Endothelial cell of umbilical vein (primary cell): ENCODE measurements at regions not wholly inside any gene's neighbourhood (a gene's known extent, or its start where the extent isn't known, plus 50 kb on each side); places are given as distances from the start of the nearest gene placed in this dataset.

Source experiments
- BruUV-seq: library from RNA; stranded (reverse); fragments of 400-500 nt; replicated peaks from 2 replicates; lab custom pipeline; 2021; lab: Mats Ljungman, UMichigan
- CTCF ChIA-PET: fragments of 300-600, 350-600 bp; sonication (Branson Sonifier 250); formaldehyde crosslinking; loops from one replicate; lab custom pipeline; 2021; ENCODE audit warnings: antibody characterized with exemption, inconsistent platforms; lab: Charles Lee
- POLR2A ChIA-PET: fragments of 300-600, 350-600 bp; sonication (Branson Sonifier 250); formaldehyde crosslinking; loops from one replicate; lab custom pipeline; 2021; ENCODE audit warnings: antibody characterized with exemption, inconsistent platforms; lab: Charles Lee
- DNase-seq: peaks from one replicate; pipeline ENCODE4 v3.0.0-alpha.2; 2011; ENCODE audit warnings: low read depth, low spot score
- FAIRE-seq: peaks from 2 replicates; lab custom pipeline; 2011; peaks lifted over from hg19 to GRCh38; lab: Jason Lieb, UNC
- H2AFZ ChIP-seq: 2 replicates; pipeline ENCODE4 v1.6.0; 2012; ENCODE audit warnings: low read depth, low read length, control low read depth, inconsistent platforms
- H3K27ac ChIP-seq: 2 replicates; pipeline ENCODE4 v1.5.1; 2011; ENCODE audit warnings: low read depth, mild to moderate bottlenecking, control low read depth, low read length, moderate library complexity; ENCODE audit not compliant: insufficient read depth
- H3K27me3 ChIP-seq, 2 experiments: 2 replicates each; pipeline versions ENCODE4 v1.6.0 to v1.6.1; 2011; ENCODE audit warnings: low read length in 2 of 2, mixed read lengths in 1 of 2; ENCODE audit not compliant: control insufficient read depth in 2 of 2, insufficient read depth in 2 of 2
- H3K36me3 ChIP-seq, 2 experiments: 2 replicates in 1 of 2; 3 replicates in 1 of 2; pipeline ENCODE4 v1.5.1; 2011; ENCODE audit warnings: low read length in 2 of 2, mild to moderate bottlenecking in 1 of 2, moderate library complexity in 1 of 2; ENCODE audit not compliant: control insufficient read depth in 2 of 2, insufficient read depth in 2 of 2; ENCODE audit errors: extremely low read depth in 1 of 2
- H3K4me1 ChIP-seq: 3 replicates; pipeline ENCODE4 v1.5.1; 2011; ENCODE audit warnings: mild to moderate bottlenecking, low read length; ENCODE audit not compliant: control insufficient read depth, insufficient read depth; ENCODE audit errors: extremely low read depth
- H3K4me2 ChIP-seq: 2 replicates; pipeline ENCODE4 v1.6.1; 2011; ENCODE audit warnings: low read length, control low read depth, mixed read lengths; ENCODE audit not compliant: insufficient read depth
- H3K4me3 ChIP-seq, 3 experiments: fragments of 200-600 bp in 1 of 3; sonication (generic), shearing (Covaris generic) in 1 of 3; replicated peaks in 1 of 3; 2 replicates each; pipeline ENCODE4 v1.5.1; 2011 to 2016; ENCODE audit warnings: control low read depth in 3 of 3, low read length in 3 of 3, mild to moderate bottlenecking in 2 of 3, inconsistent platforms in 1 of 3, low read depth in 1 of 3, moderate library complexity in 1 of 3; ENCODE audit not compliant: insufficient read depth in 1 of 3
- H3K79me2 ChIP-seq: 2 replicates; pipeline ENCODE4 v1.6.0; 2012; ENCODE audit warnings: low read length, inconsistent platforms; ENCODE audit not compliant: control insufficient read depth, insufficient read depth
- H3K9ac ChIP-seq: replicated peaks from 2 replicates; pipeline ENCODE3; 2011; ENCODE audit warnings: low read length, control low read depth; ENCODE audit not compliant: insufficient read depth; ENCODE audit errors: extremely low read depth
- H3K9me1 ChIP-seq: replicated peaks from 3 replicates; pipeline ENCODE4 v1.6.0; 2011; ENCODE audit warnings: mild to moderate bottlenecking, low read length; ENCODE audit not compliant: control insufficient read depth, insufficient read depth; ENCODE audit errors: extremely low read depth
- H3K9me3 ChIP-seq: replicated peaks from 2 replicates; pipeline ENCODE4 v1.5.1; 2012; ENCODE audit warnings: low read length, inconsistent platforms; ENCODE audit not compliant: control insufficient read depth, insufficient read depth
- H4K20me1 ChIP-seq: replicated peaks from 2 replicates; pipeline ENCODE3; 2011; ENCODE audit warnings: mild to moderate bottlenecking, low read length; ENCODE audit not compliant: control insufficient read depth, insufficient read depth; ENCODE audit errors: extremely low read depth
- EZH2 ChIP-seq: IDR thresholded peaks from 2 replicates; pipeline ENCODE4 v1.6.1; 2012; ENCODE audit warnings: borderline replicate concordance, low read depth, mild to moderate bottlenecking, moderate library complexity, low read length, inconsistent platforms; ENCODE audit not compliant: severe bottlenecking
- FOS ChIP-seq: IDR thresholded peaks from 2 replicates; pipeline ENCODE4 v1.6.1; 2011; ENCODE audit warnings: mild to moderate bottlenecking, low read length, moderate library complexity, borderline replicate concordance; ENCODE audit not compliant: insufficient read depth
- GATA2 ChIP-seq: IDR thresholded peaks from 2 replicates; pipeline ENCODE4 v1.7.0; 2011; ENCODE audit warnings: low read depth, mild to moderate bottlenecking, moderate library complexity, mixed read lengths, low read length; ENCODE audit not compliant: insufficient read length, insufficient read depth
- JUN ChIP-seq: IDR thresholded peaks from 2 replicates; pipeline ENCODE4 v1.6.1; 2011; ENCODE audit warnings: borderline replicate concordance, low read depth; ENCODE audit not compliant: insufficient read length, insufficient read depth
- MYC ChIP-seq: IDR thresholded peaks from one replicate; pipeline ENCODE4 v1.6.1; 2011; ENCODE audit warnings: mild to moderate bottlenecking, low read depth, low read length
- POLR2A ChIP-seq: IDR thresholded peaks from 2 replicates; pipeline ENCODE4 v1.6.1; 2012; ENCODE audit warnings: low read depth, mild to moderate bottlenecking, control low read depth, low read length
- POLR2AphosphoS5 ChIP-seq: IDR thresholded peaks from 2 replicates; pipeline ENCODE4 v1.6.1; 2012; ENCODE audit warnings: low read depth, mild to moderate bottlenecking, control low read depth, low read length, moderate library complexity; ENCODE audit not compliant: insufficient read depth
- dilution Hi-C: fragments of 300-500 bp; cut with MboI; formaldehyde crosslinking; loops from one replicate; pipeline ENCODE4 v1.15.0; 2019; ENCODE audit warnings: low sequenced_read_pairs; ENCODE audit not compliant: extremely low pct_ligation_motif_present
- intact Hi-C: fragments of 100-400 bp; cut with micrococcal nuclease; formaldehyde crosslinking; loops from one replicate; pipeline ENCODE4 v1.10.0; 2022
- TF ChIP-seq, protein P1 (sequence below), 2 donors: IDR thresholded peaks; 1 replicate in 1 of 2; 2 replicates in 1 of 2; pipeline ENCODE4 v1.5.1; 2011; ENCODE audit warnings: low read length in 2 of 2, mild to moderate bottlenecking in 2 of 2, moderate library complexity in 2 of 2, control low read depth in 1 of 2, inconsistent platforms in 1 of 2, low read depth in 1 of 2; ENCODE audit not compliant: insufficient read depth in 1 of 2; ENCODE audit errors: extremely low read depth in 1 of 2
- TF ChIP-seq, protein P2 (sequence below): IDR thresholded peaks from 2 replicates; pipeline ENCODE4 v1.6.1; 2011; ENCODE audit not compliant: insufficient read depth, insufficient read length

DNA sequence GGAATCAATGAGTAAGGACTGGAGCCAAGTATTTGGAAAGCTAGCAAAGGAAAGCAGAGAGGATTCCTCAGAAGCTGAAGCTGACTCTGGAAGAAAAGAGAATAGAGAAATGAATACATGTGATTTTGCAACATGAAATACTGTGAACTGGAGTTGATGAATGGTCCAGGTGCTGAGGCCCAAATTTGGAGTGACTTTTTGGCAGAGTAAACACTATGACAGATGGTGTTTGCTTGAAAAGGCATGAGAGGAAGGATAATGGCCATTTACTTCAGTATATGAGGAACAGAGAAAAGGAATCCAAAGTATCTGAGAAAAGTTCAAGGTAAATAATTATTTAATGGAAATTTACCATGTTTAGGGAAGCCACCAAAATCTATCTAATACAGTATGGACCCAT lies 236.7 kb downstream of the SLITRK2 start:
- no TSS peak for BruUV-seq
- Histone ChIP-seq H3K9me1 (no peaks in the 10 kb centered on the region), H3K4me3 (no peak overlapping the region), H3K9ac (no peak overlapping the region), H3K79me2 (no peaks in the 10 kb centered on the region), H3K27me3 (no peaks in the 10 kb centered on the region), H2AFZ (no peak overlapping the region), H3K27ac (no peak overlapping the region), H3K36me3 (no peaks in the 10 kb centered on the region), H3K9me3 (no peaks in the 10 kb centered on the region), H3K4me2 (no peak overlapping the region), H3K4me1 (no peaks in the 10 kb centered on the region), H4K20me1 (no peaks in the 10 kb centered on the region)
- TF ChIP-seq POLR2AphosphoS5 (no peak), FOS (no peak), POLR2A (no peak), MYC (no peak)
- TF ChIP-seq, protein P1, sequence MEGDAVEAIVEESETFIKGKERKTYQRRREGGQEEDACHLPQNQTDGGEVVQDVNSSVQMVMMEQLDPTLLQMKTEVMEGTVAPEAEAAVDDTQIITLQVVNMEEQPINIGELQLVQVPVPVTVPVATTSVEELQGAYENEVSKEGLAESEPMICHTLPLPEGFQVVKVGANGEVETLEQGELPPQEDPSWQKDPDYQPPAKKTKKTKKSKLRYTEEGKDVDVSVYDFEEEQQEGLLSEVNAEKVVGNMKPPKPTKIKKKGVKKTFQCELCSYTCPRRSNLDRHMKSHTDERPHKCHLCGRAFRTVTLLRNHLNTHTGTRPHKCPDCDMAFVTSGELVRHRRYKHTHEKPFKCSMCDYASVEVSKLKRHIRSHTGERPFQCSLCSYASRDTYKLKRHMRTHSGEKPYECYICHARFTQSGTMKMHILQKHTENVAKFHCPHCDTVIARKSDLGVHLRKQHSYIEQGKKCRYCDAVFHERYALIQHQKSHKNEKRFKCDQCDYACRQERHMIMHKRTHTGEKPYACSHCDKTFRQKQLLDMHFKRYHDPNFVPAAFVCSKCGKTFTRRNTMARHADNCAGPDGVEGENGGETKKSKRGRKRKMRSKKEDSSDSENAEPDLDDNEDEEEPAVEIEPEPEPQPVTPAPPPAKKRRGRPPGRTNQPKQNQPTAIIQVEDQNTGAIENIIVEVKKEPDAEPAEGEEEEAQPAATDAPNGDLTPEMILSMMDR (IDR thresholded peaks at IDR 0.05; ENCODE audit: extremely low read depth in 1 of 2, insufficient read depth in 1 of 2, low read depth in 1 of 2, low read length in 2 of 2) = no peak
- TF ChIP-seq, protein P2, sequence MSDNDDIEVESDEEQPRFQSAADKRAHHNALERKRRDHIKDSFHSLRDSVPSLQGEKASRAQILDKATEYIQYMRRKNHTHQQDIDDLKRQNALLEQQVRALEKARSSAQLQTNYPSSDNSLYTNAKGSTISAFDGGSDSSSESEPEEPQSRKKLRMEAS = no peak
- ChIA-PET POLR2A (no interaction called here), CTCF (no interaction called here)
- FAIRE-seq = no peak
- intact Hi-C loops = no loop called here
- dilution Hi-C loops = no loop called here
- DNase-seq = no peak

GRCh38 chrX:146055733-146056132 lies 238.1 kb downstream of the SLITRK2 start:
- Histone ChIP-seq H3K4me1 (no peaks in the 10 kb centered on the region), H3K9me3 (no peaks in the 10 kb centered on the region), H3K9me1 (no peaks in the 10 kb centered on the region), H2AFZ (no peak overlapping the region), H4K20me1 (no peaks in the 10 kb centered on the region), H3K36me3 (no peaks in the 10 kb centered on the region), H3K27ac (no peak overlapping the region), H3K9ac (no peak overlapping the region), H3K79me2 (no peaks in the 10 kb centered on the region), H3K4me3 (no peak overlapping the region), H3K27me3 (no peaks in the 10 kb centered on the region), H3K4me2 (no peak overlapping the region)
- FAIRE-seq = no peak
- no peak for DNase-seq
- TF ChIP-seq, protein P2 = no peak
- TF ChIP-seq GATA2 = no peak
- TF ChIP-seq MYC = no peak
- no peak for TF ChIP-seq POLR2AphosphoS5
- no peak for TF ChIP-seq FOS
- no peak for TF ChIP-seq EZH2
- no peak for TF ChIP-seq POLR2A
- TF ChIP-seq, protein P1 (IDR thresholded peaks at IDR 0.05; ENCODE audit: extremely low read depth in 1 of 2, insufficient read depth in 1 of 2, low read depth in 1 of 2, low read length in 2 of 2) = no peak
- TF ChIP-seq JUN = no peak
- ChIA-PET POLR2A (no interaction called here), CTCF (no interaction called here)
- no TSS peak for BruUV-seq
- dilution Hi-C loops (no loop called here), intact Hi-C loops (no loop called here)
